H1 (cell line): ENCODE measurements at regions not wholly inside any gene's neighbourhood (a gene's known extent, or its start where the extent isn't known, plus 50 kb on each side); places are given as distances from the start of the nearest gene placed in this dataset.

Source experiments
- EP300 ChIP-seq, 2 experiments: IDR thresholded peaks; 1 replicate in 1 of 2; 2 replicates in 1 of 2; pipeline ENCODE4 v1.6.1; 2011 to 2012; ENCODE audit warnings: low read depth in 2 of 2, low read length in 2 of 2, mild to moderate bottlenecking in 2 of 2, borderline replicate concordance in 1 of 2, inconsistent platforms in 1 of 2, moderate library complexity in 1 of 2
- SIX5 ChIP-seq: IDR thresholded peaks from 2 replicates; pipeline ENCODE4 v1.6.1; 2011; ENCODE audit warnings: mild to moderate bottlenecking, low read depth, low read length
- SP2 ChIP-seq: IDR thresholded peaks from 2 replicates; pipeline ENCODE4 v1.6.1; 2012; ENCODE audit warnings: mild to moderate bottlenecking, low read length, inconsistent platforms
- TCF12 ChIP-seq: IDR thresholded peaks from 2 replicates; pipeline ENCODE4 v1.6.1; 2011; ENCODE audit warnings: low read depth, mild to moderate bottlenecking, low read length
- ZNF274 ChIP-seq: IDR thresholded peaks from 2 replicates; pipeline ENCODE4 v1.7.0; 2012; ENCODE audit warnings: low read length, borderline replicate concordance; ENCODE audit errors: extremely low read depth
- TF ChIP-seq, protein P1 (sequence below), 3 experiments: IDR thresholded peaks; 1 replicate in 2 of 3; 2 replicates in 1 of 3; pipeline versions ENCODE4 v1.5.1 to v1.6.1; 2011; ENCODE audit warnings: low read length in 3 of 3, mild to moderate bottlenecking in 3 of 3, inconsistent platforms in 2 of 3, low read depth in 1 of 3, moderate library complexity in 1 of 3; ENCODE audit not compliant: insufficient read depth in 1 of 3; ENCODE audit errors: control extremely low read depth in 1 of 3
- TF ChIP-seq, protein P2 (sequence below): IDR thresholded peaks from 2 replicates; pipeline ENCODE4 v1.6.1; 2012; ENCODE audit warnings: inconsistent platforms

DNA sequence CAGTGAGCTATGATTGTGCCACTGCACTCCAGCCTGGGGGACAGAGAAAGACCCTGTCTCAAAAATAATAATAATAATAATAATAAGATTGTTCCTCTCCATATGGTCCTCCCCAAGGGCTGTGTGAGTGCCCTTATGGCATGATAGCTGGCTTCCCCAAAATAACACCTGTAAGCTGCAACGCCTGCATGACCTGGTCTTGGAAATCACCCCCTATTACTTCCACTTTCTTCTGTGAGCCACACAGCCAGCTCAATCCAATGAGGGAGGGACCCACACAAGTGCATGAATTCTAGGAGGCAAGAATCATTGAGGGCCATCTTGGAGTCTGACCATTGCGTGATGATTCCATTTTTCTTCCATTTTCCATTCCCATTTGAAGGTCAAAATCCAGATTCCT lies 82.7 kb upstream of the CALN1 start:
- TF ChIP-seq ZNF274 (no peak), SP2 (no peak), EP300 (IDR thresholded peaks at IDR 0.05; ENCODE audit: borderline replicate concordance in 1 of 2, low read depth in 2 of 2, low read length in 2 of 2) (no peak), TCF12 (no peak), SIX5 (no peak)
- TF ChIP-seq, protein P1, sequence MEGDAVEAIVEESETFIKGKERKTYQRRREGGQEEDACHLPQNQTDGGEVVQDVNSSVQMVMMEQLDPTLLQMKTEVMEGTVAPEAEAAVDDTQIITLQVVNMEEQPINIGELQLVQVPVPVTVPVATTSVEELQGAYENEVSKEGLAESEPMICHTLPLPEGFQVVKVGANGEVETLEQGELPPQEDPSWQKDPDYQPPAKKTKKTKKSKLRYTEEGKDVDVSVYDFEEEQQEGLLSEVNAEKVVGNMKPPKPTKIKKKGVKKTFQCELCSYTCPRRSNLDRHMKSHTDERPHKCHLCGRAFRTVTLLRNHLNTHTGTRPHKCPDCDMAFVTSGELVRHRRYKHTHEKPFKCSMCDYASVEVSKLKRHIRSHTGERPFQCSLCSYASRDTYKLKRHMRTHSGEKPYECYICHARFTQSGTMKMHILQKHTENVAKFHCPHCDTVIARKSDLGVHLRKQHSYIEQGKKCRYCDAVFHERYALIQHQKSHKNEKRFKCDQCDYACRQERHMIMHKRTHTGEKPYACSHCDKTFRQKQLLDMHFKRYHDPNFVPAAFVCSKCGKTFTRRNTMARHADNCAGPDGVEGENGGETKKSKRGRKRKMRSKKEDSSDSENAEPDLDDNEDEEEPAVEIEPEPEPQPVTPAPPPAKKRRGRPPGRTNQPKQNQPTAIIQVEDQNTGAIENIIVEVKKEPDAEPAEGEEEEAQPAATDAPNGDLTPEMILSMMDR (IDR thresholded peaks at IDR 0.05; ENCODE audit: control extremely low read depth in 1 of 3, insufficient read depth in 1 of 3, low read depth in 1 of 3, low read length in 3 of 3), result no peak
- TF ChIP-seq, protein P2, sequence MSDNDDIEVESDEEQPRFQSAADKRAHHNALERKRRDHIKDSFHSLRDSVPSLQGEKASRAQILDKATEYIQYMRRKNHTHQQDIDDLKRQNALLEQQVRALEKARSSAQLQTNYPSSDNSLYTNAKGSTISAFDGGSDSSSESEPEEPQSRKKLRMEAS, result no peak
